ENCODE measurements at regions not wholly inside any gene's neighbourhood (a gene's known extent, or its start where the extent isn't known, plus 50 kb on each side); places are given as distances from the start of the nearest gene placed in this dataset.

DNA sequence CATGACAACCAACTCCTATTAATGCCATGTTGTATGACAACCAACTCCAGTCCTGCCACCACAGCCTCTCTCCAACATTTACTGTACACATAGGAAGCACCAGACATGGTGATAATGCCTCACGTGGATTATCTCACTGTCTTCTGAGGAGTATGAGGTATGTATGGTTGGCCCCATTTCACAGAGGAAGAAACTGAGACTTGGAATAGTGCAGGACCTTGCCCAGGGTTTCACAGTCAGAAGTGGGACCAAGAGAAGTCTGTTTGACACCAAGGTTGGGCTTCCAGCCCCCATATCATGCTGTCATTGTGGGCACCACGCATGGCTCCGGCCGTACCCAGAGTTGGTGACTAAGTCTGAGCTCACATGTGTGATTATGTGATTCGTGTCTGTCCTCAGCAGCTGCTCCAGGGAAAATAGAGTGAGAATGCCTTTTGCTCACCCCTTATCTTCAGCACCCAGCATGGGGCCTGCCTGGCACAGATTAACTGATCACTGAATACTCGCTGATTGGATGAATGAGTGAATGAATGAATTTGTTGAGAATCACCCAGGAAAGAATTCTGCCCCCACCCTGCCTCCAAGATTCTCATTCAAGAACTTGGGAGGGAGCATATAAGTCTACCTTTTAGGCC lies 204.1 kb upstream of the NLRP1 start:
- ATAC-seq, result peak; percentile 21

DNA sequence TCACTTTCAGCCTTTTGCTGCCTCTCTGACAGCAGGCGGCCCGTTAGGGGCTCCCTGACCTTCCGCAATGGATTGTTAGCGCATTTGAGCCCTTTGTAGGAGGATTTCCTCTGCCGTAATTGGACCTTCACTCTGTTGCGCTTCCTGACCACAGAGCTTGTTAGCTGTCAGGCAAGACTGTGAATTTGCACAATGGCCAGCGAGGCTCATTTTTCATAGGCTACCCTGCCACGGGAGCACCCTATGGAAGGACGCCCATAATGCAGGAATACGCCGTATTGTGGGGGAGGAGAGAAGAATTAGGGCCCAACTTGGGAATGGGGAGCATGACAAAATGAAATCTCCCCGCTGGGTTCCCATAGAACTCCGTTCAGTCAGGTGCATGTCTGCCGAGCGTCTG lies 205.2 kb upstream of the NLRP1 start:
- no peak for ATAC-seq

DNA sequence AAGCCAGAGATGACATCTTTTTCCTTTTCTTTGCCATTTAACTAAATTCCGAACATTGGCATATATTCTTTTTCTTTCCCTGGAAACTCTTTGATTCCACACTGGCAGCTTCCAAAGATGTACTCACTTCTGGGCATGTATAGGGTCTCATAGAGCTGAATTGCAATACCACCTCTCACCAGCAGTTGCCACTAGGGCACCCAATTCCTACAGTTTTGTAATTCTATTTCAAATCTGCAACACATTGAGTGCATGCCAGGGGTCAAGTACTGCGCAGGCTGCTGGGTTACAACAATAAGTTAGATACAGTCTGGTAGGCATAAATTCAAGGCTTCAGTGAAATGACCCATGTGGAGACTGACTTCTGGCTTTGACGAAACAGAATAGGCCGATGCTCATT lies 208.8 kb upstream of the NLRP1 start:
- no peak for ATAC-seq

DNA sequence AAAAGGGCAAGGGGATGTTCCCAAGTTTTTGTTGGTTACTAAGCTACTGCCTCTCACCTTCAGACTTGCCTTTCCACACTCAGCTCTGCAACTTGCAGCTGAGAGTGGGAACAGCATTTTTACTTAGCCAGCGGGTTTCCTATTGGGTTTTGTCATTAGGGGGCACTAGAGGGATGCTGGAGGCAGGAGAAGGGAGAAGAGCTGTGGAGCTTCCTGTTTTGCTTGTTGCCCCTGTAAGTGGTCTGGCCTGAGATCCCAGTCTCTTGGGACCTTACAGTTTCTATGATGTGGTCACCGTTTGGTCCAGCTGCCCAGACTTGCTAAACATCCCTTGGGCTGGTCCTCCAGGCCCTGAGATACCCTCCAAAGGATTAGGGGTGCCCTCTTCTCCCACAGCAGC lies 209.6 kb upstream of the NLRP1 start:
- no peak for ATAC-seq

DNA sequence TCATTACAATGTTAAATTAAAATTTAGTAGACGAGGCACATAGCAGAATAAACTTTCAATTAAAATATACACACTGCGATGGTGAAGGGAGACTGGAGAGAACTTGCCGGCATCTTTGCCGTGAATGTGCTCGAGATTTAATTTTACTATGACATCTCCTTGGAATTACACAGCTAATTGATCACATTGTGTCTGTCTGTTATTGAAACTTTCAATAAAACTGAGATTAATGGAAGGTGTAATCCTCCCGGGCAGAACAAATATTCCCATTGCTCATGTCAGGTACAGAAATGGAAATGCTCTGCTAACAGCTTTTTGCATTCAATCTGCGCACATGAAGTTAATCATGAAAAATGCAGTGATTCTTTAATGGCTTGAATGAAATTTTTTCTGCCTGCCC lies 210.1 kb upstream of the NLRP1 start:
- no peak for ATAC-seq

DNA sequence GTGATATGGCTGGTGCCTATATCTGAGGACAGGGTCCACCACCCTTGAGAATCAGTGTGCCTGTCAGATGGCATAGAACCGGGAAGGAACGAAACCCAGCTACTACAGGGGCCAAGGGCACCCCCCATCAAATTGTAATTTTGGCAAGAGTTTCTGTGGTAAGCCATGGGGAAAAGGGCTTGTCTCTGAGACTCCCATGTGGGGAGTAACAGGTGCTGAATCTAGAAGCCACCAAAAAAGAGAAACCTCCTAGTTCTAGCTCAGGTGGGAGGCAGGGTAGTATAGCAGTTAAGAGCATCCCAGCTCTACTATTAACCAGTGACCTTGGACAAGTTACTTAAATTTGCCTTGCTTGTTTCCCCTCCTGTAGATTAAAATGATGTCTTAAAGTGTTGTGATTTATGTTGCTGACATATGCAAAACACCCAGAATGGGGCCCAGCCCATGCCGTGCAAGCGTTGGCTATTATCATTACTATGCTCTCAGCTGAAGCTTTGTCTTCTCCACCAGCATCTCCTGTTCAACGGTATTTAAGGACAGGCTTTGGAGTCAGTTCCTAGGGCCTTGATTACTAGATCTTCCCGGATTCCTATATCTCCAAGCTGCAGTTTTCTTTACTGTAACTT lies 210.7 kb upstream of the NLRP1 start:
- no peak for ATAC-seq

DNA sequence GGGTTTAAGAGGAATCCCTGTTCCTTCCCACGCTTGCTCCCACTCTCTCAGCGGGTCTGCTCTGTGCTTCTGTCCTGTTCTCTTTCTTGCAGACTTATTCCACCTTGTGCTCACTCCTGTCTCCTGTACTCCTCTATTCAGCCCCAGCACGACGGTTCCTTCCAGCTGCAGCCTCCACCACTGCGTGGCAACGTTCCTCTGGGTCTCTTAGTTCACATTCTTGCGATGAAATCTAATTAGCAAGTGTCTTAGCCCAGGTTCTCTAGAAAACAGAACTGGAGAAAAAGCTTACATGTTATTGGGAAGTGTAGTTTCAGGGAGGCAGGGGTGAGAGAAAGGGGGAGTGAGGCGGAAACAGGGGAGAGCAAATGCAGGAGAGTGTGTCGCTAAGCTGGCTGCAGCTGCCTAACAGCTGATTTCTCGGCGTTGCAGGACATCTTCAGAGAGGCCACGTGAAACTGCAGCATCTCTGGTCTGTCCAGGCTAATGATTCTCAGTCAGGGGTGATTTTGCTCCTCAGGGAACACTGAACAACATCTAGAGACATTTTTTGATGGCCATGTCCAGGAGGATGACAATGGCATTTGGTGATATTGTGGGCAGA lies 213.2 kb upstream of the NLRP1 start:
- no peak for ATAC-seq

DNA sequence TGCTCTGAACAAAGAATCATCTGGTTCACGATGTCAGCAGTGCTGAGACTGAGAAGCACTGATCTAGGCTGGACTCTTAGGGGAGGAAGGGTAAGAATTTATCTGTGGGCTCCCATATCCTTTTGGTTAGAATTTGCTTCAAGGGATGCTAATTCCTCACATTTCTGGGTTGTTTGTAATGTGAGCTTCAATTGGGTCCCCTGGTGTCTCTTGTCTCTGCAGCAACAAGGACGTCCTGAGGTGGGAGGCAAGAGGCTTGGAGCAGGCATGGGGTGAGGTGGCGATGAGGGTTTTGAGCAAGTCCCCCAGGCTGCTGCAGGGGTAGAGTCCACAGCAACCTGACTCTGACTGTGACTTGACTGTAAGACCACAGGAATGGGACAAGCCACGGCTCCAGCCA lies 213.8 kb upstream of the NLRP1 start:
- no peak for ATAC-seq

DNA sequence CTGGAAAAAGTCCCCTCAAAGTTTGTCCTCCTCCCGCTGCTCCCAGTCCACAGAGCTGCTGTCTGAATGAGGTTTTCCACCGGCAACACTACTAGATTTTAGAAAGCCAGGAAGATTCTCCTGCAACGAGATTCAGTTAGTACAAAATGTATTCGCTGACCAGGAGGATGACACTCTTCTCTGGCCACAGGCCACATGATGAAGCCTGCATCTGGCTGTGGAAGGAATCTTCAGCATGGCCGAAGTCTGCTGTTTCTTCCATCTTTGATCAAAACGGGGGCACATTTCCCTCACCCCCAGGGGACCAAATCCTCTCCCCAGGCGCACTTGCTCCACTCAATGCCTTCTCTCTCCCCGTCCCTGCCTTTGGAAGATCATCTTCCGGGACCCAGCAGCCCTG lies 215.8 kb upstream of the NLRP1 start:
- no peak for ATAC-seq

DNA sequence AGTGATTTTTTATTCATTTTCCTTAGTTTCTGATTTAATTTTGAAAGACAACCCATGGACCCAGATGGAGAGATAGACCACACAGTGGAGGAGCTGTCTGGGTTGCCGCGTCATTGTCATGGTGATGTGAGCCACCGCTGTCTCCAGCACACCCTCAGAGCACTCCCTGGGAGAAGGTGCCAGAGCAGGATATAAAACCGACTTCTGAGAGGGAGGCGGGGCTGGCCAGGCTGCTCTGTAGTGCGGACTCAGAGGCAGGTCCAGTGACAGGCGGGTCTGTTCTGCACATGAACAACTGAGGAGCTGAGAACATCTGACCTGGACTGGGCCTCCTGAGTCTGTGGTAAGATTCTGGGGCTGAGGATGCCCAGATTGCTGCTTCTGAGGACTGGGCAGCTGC lies 216.3 kb upstream of the NLRP1 start:
- ATAC-seq, result peak; percentile 36

DNA sequence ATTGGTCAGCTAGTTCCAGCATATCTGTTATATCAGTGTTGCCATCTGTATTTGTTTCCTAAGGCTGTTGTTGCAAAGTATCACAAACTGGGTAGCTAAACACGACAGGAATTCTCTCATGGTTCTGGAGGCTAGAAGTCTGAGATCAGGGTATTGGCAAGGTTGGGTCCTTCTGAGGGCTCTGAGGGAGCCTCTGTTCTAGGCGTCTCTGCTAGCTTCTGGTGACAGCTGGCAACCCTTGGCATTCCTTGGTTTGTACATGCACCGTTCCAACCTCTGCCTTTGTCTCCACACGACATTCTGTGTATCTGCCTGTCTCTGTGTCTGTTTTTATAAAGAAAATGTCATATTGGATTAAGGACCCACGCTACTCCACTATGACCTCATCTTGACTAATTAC lies 219.9 kb upstream of the NLRP1 start:
- no peak for ATAC-seq

DNA sequence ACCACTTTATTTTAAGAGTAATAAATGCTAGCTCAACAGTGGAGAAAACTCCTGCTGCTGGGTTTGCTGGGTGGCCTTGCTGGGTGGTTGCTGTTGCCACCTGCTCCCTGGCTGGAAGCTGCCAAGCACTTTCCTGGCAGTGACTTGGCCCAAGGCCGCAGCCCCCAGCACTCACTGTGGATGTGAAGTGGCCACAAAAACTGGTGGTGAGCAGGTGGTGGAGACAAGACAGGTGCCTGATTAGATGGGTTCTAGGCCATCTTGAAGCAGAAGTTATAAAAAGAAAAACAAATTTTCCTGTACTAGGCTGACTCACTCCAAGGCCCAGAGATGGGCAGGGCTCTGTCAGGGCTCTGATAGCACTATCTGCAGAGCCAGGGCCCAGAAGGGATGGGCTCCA lies 224.7 kb upstream of the NLRP1 start:
- no peak for ATAC-seq

DNA sequence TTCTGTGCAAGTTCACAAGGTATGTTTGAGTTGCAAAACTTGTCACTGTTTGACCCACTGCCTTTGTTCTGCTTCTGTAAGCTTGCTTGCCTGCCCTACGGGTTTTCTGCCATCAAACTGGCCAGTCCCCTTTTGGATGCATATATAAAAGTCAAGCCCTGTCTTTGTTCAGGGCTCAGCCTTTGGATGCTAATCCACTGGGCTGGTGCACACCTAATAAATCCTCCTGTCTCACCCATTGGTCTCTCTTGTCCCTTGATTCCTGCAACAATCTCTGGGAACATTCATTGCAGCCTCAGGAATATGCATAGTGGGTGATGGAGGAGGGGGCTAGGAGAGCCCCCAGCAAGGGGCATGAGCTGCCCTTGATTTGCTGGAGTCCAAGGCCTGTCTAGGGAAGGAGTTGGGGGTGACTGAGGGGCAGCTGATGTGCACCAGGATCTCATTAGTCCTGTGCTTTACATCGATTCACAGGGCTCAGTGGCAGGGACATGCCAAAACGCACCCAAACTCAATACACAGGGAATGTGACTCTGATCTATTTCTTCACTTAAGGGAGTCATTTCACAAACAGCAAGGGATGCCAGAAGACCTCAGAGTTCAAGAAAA lies 225.4 kb upstream of the NLRP1 start:
- no peak for ATAC-seq

DNA sequence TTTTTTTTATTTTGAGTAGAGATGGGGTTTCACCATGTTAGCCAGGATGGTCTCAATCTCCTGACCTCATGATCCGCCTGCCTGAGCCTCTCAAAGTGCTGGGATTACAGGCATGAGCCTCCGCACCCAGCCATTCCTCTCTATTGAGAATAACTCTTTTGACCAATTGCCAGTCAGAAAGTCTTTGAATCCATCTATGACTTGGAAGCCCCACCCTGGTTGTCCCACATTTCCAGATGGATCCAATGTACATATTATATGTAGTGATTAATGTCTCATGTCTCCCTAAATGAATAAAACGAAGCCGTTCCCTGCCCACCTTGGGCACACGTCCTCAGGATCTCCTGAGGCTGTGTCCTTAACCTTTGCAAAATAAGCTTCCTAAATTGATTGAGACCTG lies 228.3 kb upstream of the NLRP1 start:
- no peak for ATAC-seq

DNA sequence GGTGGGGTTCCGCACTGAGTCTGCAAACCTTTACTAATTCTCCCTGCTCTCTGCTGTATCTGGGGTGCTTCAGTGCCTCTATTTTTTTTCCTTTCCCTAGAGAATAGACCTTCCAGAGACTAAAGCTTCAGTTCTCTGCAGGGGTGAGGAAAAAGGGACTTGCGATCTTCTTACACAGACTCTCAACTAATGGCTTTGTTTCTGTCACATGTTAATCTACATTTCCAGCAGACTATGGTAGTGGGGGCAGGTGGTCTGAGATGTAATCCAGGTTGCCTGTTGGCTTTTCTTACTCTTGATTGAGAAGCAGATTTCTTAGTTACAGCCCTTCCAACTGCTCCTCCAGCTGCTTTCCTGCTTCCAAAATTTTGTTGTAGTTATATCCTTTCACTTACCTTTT lies 229.0 kb upstream of the NLRP1 start:
- no peak for ATAC-seq

DNA sequence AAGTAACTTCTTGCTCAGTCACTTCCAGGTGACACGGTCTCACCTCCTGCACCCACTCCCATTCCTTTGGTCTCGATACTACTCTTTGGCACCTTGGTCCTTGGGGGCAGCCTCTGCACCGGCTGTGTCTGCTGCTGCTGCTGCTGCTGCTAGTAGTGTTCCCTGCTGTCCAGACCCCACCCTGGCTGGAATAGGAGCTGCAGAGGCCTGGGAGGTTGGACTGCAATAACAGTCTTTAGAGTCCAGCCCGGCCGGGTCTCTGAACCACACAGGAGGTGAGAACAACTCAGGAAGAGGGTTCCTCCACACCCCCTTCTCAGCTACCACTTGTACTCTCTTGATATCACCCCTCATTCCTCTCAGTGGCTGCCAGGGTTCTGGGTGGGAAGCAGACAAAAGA lies 231.1 kb upstream of the NLRP1 start:
- no peak for ATAC-seq

DNA sequence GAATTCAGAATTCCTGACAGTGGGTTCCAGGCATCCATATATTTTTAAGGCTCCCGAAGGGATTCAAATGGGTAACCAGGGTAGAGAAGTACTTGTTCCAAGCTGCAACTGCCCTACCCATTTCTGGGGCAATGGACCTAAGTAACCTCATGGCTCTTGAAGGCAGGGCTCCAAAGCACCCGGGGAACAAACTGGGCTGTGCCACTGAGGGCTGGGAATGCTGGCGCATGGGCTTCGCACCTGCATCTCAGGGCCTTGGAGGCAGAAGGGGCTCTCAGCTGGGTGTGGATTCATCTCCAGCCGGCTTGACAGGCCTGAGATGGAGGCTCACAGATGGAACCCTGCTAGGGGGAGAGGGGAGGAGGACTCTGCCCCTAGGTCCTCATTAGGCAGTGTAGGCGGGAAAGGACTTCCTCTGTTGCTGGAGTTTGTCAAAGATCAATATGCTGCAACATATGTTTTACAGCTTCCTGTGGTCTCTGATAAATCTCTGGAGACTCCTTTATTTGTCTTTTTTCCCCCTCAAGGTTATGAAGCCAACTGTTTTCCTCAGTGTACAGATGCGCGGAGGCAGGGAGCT lies 232.3 kb upstream of the NLRP1 start:
- ATAC-seq, result no peak

DNA sequence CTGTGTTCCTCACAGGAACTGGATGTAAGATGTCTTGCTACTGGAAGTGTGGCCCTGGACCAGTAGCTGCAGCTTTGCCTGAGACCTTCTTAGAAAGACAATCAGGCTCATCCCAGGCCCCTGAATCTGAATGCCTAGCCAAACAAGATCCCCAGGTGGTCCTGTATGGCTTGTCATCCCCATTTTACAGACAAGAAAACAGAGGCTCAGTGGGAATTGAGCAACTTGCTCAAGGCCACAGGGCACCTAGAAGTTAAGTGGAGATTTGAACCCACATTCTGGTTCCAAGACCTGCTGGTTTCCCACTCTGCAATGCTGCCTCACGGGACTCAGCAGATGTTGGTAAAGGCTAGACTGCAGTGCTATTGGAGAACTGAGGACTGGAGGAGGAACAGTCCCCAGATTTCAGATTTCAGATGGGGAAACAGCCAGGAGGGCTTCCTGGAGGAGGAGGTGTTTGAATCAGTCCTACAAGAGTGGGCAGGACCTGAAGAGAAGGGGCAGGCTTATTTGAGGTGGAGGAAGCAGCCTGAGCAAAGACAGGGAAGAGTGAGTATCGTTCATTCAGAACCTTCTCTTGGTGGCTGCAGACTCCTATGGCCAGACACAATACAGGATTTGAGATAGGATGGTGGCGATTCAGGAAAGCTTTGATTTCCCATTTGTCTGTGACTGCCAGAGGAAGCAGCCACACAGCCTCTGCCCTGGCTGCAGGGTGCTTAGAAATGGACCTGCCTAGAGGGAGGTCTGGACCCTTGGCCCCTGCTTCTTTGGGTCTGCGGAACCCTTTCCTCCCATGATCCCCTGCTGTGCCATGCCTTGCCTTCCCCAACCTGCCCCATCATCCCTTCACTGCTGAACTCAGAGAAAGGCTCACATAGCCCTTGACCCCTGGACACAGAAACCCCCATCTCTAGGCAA lies 233.4 kb upstream of the NLRP1 start:
- no peak for ATAC-seq

DNA sequence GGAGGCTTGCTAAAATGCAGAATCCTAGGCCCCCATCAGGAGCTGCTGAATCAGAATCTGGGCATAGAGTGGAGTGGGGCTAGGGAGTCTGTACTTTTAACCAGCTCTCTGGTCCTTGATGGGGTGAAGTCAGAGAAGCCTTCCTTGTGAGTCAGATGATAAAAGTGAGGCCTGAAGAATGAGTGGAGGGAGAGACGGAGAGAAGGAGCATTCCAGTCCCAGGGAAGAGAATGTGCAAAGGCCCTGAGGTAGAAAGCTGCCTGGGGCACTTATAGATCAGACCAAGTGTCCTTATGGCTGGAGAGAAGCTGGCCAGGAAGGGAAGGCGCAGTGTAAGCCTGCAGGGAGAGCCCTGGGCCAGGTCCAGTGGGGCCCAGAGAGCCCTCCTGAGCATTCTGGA lies 235.1 kb upstream of the NLRP1 start:
- no peak for ATAC-seq

DNA sequence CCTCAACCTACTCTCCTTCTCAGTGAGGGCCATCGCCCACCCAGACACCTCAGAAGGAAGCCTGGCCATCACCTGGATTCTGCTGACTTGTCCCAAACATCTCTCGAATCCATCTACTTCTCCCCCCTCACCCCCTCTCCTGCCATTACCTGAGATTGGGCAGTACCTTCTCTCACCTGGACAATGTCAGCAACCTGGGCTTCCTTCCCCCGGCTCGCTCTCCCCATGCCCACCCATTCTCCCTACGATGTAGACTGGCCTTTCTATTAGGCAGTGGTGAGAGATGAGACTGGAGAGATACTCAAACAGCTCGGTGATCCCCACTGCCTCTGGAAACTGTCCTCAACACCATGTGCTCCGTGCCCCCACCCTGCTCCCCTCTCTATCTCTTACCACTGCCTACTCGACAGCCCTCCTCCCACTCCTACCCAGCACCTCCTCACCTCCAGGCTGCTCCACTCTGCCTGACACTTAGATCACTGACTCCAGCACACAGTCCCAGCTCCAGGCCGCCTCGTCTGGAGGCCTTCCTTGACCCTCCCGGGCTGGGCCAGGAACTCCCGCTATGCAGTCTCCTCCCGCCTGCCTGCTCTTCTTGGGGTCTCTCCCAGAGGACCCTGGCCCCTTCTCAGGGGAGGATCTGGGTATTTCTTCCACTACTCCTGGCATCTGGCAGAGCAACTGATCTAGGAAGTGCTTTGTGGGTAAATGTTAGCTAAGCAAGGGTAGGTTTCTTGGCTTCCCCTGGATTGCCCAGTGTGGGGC lies 235.8 kb upstream of the NLRP1 start:
- ATAC-seq, result no peak

DNA sequence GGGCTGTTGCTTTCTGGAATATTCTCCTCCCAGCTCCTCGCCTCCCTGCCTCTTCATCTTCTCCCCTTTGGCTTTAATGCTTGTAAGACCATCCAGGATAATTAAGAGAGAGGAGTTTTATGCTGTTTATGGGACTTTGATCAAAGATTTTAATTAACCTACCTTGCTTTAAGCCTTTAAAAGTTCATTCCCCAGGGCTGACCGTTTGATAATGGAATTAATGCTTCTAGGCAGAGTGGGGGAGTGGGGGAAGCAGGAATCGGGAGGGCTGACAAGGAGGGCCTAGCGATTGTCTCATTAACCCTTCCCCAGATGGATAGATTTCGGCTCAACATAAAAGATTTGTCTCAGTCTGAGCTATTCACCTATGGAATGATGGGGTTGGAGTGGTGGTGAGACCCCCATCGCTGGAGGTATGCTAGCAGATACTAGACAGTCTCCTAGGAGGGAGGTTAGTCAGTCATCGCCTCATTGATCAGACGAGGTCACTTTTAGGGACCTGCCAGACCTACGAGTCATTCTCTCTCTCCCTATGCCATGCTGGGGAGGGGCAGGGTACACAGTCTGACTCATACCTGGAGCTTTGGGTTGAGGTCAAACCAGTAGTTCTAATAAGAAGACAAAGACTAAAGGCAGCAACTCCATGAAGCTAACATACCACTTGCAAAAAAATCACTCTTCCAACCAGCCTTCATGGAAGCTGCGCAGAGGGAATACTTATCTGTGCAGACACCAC lies 236.6 kb upstream of the NLRP1 start:
- peak; percentile 65 for ATAC-seq

All from esophagus mucosa (tissue), 1 donor.